GM19351 (cell line): ENCODE measurements at regions not wholly inside any gene's neighbourhood (a gene's known extent, or its start where the extent isn't known, plus 50 kb on each side); places are given as distances from the start of the nearest gene placed in this dataset.
A peak's percentile ranks its signal among the peaks of the same experiment; 100 is the strongest.

ENCODE experiments used
- ATAC-seq: cut with Tn5 transposase; IDR thresholded peaks from one replicate; pipeline ENCODE4 v1.9.1; 2021; ENCODE audit warnings: mild to moderate bottlenecking, moderate library complexity; ENCODE audit not compliant: unreplicated experiment

DNA sequence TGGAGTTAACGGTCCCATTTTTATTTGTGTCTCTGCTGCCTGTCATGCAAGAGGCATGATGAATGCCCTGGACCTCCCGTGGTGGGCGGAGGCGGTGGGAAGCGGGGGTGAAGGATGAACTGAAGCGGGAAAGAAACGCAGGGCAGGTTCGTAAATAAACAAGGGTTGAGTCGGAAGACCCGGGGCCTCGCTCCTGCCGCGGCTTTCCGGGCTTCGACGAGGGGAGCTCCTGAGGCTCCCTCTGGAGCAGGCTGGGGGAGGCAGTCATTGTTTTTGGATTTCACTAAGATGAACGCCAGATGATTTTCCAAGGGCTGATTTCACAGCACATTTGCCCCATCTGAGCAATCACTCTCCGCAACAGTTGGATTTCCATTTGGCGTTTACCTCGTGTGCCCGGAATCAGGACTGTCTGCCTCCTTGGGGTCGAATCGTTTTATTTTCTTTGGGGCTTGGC is 130.2 kb downstream of the SLC38A6 start:
- ATAC-seq, result no peak

DNA sequence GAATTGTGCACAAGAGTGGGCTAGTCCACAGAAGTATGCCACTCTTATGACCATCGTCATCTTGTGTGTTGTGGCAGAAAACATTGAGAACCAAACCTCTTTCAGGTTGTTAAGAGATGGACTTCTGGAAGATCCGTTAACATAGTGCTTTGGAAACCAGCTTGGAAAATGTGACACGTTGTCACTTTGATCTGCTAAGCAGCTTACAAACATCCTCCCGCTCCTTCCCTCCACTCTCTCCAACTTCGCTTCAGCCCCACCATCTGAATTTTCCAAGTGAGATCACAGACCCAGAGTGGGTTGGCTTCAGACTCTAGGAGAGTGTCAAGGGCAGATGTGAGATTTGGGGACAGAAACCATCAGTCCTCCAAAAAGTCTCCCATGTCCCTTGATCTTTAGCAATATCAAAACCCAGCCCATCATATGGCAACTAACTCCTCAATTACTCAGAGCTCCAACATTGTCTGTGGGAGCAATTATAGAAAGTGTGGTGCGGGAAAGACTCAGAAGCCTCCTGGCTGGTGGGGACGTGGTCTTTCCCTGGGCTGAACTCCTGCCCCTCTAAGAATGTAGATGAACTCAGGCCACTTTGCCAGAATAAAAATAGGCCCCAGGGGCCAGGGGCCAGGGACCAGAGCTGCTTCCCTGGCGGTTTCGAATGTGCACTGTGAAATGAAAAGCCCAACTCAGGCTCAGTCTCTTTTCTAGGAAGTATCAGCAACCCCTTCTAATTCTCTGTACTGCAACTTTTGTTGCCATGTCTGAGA is 129.5 kb downstream of the SLC38A6 start:
- no peak for ATAC-seq

DNA sequence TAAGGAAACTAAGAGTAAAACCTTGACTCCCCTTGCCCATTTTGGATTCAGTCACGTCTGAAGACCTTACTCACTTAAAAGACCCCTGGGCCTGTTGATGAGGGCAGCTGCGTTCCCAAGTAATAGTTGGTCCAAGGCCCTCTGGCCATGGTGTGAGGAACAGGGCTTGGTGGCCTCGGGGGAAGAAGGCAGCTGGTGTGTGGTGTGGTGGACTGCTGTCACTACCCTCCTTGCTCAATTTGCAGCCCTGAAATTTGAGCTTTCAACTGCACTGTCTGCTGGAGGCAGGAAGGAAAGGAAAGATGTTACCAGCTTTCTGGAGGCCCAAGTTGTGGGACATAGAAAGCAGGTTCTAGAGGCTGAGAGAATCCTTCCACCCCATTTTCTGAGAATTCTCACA is 128.2 kb downstream of the SLC38A6 start:
- ATAC-seq, result no peak

DNA sequence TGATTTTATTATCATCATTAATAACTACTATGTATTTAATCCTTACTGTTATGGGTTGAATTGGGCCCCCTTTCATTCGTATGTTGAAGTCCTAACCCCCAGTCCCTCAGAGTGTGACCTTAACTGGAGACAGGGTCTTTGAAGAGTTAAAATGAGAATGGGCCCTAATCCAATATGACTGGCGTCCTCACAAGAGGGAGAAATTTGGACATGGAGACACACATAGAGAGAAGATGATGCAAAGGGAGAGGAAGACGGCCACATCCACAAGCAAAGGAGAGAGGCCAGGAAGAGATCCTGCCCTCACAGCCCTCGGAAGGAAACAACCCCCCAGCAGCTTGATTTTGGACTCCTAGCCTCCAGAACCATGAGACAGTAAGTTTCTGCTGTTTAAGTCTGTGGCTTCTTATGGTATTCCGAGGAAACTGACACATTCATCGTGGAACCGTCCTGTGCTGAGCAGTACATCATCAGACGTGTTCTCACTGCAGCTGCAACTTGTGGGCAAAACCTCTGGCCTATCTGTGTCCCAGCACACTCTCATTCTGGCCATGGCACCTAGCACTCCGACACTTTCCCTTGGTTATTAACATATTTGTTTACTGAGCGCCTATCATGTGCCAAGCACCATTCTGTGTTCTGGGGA is 127.6 kb downstream of the SLC38A6 start:
- no peak for ATAC-seq

DNA sequence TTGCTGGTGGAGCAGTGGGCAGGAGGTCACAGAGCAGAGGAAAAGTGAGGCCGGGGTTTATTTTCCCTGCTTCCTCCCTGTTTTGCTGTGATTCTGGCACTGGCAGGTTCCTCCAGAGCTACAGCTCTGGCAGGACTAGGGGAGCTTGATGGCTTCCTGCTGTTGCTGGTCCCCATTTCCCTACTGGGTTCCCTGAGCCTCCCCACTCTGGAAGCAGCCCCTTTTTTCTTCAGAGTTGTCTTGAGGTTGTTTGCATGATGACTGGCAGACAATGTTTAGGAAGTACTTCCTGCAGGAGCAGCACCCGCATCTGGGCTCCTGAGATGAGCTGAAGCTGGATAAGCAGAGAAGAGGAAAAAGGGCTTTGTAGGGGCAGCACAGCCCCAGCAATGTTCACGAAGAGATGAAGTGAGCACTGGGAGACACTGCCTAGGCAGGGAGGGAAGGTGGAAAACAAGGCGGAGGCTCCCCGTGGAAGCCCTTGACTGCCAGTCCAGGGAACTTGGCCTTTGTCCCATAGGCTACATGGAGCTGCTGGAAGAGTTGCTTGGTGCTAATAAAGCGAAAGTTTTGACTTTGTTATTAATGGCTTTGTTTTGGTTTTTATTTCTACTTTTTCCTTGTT is 126.9 kb downstream of the SLC38A6 start:
- ATAC-seq, result no peak

DNA sequence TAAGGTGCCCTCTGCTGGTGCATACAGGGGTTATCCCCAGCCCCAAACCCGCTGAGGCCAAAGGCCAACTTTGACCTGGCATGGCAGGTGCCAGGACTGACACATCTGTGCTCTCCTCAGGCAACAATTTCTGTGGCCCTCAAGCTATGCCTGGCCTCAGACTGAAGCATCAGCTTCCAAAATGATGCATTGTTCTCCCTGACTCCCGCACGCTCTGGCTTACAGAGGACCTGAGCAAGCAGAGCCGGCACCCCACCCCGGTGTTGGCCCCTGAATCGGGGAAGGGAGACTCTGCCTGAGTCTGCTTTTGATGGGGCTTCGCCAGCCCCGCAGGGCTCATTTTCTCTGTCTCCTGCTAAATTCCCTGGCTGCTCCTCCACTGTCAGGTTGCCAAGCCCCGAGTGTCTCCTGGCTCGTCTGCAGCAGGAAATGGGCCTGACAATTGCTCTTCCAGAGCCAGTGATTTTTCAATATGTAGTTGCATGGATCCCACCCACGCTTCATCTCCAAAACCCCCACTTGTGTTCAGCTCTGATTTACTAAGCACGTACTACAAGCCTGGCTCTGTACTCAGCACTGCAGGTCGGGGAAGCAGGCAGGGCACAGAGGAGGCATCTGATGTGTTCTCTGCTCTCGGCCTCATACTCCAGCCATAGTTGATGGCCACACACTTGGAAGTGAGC is 126.1 kb downstream of the SLC38A6 start:
- no peak for ATAC-seq

DNA sequence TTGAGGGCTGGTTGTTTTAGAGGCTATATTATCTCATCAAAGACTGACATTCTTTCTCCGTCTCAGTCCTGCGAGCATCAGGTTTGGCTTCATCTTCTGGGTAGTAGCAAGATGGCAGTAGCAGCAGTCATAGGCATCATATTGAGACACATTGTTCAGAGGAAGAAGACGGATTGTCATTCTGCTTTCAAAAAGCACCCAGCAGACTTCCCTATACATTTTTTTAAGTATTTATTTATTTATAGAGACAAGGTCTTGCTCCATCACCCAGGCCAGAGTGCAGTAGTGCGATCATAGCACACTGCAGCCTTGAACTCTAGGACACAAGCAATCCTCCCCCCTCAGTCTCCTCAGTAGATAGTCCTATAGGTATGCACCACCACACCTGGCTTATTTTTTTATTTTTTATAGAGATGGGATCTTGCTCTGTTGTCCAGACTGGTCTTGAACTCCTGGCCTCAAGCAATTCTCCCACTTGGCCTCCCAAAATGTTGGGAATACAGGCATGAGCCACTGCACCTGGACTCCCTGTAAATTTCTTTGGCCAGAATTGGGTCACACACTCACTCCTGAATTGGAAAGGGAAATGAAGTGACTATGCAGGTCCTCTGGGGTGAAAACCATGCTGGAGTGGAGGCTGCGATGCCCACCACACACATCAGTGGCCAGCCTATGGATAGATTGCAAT is 125.4 kb downstream of the SLC38A6 start:
- ATAC-seq, result no peak

DNA sequence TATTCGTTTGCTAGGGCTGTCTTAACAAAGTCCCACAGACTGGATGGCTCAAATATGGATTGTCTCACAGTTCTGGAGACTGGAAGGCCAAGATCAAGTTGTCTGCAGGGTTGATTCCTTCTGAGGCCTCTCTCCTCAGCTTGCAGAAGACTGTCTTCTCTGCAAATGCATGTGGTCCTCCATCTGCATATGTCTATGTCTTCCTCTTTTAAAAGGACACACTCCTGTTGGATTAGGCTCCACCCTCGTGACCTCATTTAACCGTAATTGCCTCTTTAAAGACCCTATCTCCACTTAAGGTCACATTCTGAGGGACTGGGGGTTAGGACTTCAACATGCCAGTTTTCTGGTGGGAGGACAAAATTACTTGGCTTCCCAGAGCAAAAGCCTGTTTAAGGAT is 123.3 kb downstream of the SLC38A6 start:
- no peak for ATAC-seq

DNA sequence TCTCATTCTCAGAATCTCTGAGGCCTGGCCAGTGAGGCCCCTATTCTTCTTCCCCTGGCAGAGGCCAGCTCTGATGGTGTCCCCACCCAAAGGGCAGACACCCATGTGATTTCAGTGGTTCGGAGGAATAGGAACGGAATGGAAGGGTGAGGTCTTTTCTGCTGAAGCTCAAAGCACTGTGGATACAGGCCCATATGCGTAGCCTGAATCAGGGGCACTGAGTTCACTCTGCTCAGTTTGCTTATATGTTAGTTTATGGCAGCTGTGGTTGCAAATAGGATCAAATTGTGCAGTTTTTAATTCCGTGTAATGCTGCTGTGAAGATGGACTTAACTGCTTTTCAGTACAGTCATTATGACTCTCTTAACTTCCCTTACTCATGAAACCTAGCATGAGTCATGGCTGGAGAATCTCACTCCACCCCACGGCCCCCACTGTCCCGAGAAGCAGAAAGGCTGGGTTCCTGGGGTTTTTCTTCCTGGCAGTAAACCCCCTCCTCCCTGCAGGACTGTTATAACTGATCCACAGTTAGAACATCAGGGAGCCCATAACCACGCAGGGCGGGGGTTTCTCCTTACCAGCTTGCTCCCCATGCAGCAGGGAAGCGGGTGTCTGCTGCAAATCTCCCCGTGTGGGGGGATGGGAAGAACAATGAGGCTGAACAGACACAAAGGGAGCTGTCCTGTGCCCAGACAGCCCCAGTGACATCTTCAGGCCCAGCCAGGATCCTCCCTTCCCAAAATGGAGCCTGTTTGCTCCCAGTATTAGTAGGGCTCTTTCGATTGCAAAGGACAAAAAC is 122.7 kb downstream of the SLC38A6 start:
- ATAC-seq, result peak; percentile 90

DNA sequence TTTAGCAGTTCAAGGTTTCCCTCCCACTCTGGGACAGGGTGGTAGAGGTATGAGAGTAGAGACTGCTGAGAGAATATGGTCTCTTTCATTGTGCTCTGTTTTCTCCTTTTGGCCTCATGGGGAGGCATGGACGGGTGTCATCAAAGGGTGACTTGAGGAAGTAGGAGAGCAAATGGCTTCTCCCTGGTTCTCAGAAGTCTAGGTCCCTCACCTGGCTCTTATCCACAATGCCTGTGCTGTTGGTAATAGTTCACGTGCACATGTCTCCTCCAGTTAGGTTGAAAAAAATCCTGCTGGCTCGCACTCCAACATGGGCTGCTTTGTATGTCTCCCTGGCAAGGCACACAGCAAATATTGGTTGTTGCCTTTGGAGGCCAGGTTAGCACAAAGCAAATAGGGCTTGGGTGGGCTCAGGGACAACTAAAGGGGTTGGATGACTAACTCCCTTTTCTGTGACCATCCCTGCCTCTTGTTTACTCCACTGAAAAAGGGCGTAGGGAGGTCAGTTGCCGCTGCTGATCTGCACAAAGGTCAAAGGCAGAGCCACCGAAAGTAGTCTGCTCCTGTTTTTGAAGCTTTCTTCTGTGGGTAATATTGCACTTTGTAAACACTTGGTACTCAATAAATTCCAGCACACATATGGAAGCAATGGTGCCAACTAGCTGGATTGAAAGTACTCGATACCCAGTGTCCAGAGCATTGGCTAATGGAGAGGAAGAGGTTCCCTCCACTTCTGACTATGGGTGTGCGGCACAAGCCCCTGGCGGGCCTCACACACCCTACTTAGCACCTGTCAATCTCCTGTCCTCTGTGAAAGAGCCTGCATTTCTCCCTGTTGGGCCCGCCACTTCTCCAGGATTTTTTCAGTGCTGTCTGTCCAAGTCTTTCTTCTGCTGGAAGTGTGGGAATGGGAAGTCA is 121.8 kb downstream of the SLC38A6 start:
- ATAC-seq, result peak; percentile 3
